HFFc6 (cell line): ENCODE measurements at regions not wholly inside any gene's neighbourhood (a gene's known extent, or its start where the extent isn't known, plus 50 kb on each side); places are given as distances from the start of the nearest gene placed in this dataset.

Experiments
- DNase-seq: peaks from one replicate; pipeline ENCODE4 v3.0.0-alpha.2; 2018
- H3K27ac Mint-ChIP-seq: 2 replicates; pipeline ENCODE4 v1.8.0; 2020; ENCODE audit warnings: mild to moderate bottlenecking, mixed read lengths
- H3K27me3 Mint-ChIP-seq: 2 replicates; pipeline ENCODE4 v1.8.0; 2021; ENCODE audit warnings: mild to moderate bottlenecking, moderate library complexity, mixed read lengths; ENCODE audit not compliant: insufficient read depth
- H3K36me3 Mint-ChIP-seq: 2 replicates; pipeline ENCODE4 v1.8.0; 2021; ENCODE audit warnings: low read depth, mixed read lengths
- H3K4me1 Mint-ChIP-seq: 2 replicates; pipeline ENCODE4 v1.8.0; 2020; ENCODE audit warnings: low read depth, mixed read lengths
- H3K4me3 Mint-ChIP-seq: 2 replicates; pipeline ENCODE4 v1.8.0; 2020; ENCODE audit warnings: mild to moderate bottlenecking, moderate library complexity, mixed read lengths
- H3K9me3 Mint-ChIP-seq: 2 replicates; pipeline ENCODE4 v1.8.0; 2020; ENCODE audit warnings: mild to moderate bottlenecking, mixed read lengths
- TF ChIP-seq, protein P1 (sequence below): fragments of 200-600 bp; sonication (generic); IDR thresholded peaks from 2 replicates; pipeline ENCODE4 v1.5.0; 2021; ENCODE audit warnings: antibody characterized with exemption, mild to moderate bottlenecking

DNA sequence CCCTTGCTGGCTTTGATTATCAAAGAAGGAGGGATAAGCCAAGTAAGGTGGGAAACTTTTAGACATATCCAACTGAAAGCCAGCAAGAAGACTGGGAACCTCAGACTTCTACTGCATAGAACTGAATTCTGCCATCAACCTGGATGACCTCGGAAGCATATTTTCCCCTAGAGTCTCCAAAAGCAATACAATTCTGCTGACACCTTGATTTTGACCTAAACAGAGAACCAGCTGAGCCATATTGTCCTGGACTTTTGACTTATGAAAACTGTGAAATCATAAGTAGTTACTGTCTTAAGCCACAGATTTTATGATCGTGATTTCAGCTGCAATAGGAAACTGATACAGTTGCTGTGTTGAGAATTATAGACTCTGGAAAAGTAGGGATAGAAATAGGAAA is 227.6 kb downstream of the PCDH20 start:
- Mint-ChIP-seq H3K4me1 (no peaks in the 10 kb centered on the region), H3K4me3 (no peak overlapping the region), H3K27ac (no peak overlapping the region), H3K27me3 (no peaks in the 10 kb centered on the region), H3K36me3 (no peaks in the 10 kb centered on the region), H3K9me3 (peaks cover 22% of the 10 kb centered on the region)
- DNase-seq, result no peak
- TF ChIP-seq, protein P1, sequence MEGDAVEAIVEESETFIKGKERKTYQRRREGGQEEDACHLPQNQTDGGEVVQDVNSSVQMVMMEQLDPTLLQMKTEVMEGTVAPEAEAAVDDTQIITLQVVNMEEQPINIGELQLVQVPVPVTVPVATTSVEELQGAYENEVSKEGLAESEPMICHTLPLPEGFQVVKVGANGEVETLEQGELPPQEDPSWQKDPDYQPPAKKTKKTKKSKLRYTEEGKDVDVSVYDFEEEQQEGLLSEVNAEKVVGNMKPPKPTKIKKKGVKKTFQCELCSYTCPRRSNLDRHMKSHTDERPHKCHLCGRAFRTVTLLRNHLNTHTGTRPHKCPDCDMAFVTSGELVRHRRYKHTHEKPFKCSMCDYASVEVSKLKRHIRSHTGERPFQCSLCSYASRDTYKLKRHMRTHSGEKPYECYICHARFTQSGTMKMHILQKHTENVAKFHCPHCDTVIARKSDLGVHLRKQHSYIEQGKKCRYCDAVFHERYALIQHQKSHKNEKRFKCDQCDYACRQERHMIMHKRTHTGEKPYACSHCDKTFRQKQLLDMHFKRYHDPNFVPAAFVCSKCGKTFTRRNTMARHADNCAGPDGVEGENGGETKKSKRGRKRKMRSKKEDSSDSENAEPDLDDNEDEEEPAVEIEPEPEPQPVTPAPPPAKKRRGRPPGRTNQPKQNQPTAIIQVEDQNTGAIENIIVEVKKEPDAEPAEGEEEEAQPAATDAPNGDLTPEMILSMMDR, result no peak

DNA sequence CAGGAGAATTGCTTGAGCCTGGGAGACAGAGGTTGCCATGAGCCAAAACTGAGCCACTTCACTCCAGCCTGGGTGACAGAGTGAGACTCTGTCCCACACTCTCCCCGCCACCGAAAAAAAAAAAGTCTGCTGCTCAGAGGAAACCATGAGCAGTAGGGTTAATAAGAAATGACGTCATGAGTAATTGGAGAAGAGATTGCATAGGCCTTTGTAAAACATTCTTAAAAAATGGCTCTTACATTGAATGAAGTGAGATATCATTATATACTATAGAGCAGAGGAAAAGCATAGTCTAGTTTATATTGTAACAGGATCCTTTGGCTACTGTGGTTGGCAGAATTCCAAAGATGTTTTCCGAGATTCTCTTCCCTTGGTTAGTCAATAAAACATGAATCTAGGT is 228.2 kb downstream of the PCDH20 start:
- H3K9me3 Mint-ChIP-seq, result peaks cover 22% of the 10 kb centered on the region
- no peak overlapping the region for H3K4me3 Mint-ChIP-seq
- DNase-seq, result no peak
- no peaks in the 10 kb centered on the region for H3K36me3 Mint-ChIP-seq
- TF ChIP-seq, protein P1, result no peak
- no peaks in the 10 kb centered on the region for H3K4me1 Mint-ChIP-seq
- H3K27me3 Mint-ChIP-seq, result no peaks in the 10 kb centered on the region
- H3K27ac Mint-ChIP-seq, result no peak overlapping the region

DNA sequence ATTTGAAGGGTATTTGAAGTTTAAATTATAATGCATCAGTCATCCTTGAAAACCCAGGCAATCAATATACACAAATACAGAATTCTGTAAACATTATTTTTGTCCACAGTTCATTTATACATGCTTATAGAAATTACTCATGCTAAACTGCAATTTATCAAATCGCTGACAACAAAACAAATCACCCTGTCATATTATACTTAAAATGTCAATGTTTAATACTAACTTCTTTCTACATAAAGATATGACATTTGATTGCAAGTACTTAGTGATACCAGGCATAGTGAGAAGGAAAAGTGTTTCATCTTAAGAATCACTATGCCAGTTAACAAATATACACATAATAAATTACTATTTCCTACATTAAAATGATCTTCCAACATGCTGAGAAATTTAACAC is 232.0 kb downstream of the PCDH20 start:
- Mint-ChIP-seq H3K27me3 (no peaks in the 10 kb centered on the region), H3K36me3 (no peaks in the 10 kb centered on the region), H3K4me1 (no peaks in the 10 kb centered on the region), H3K4me3 (no peak overlapping the region), H3K27ac (no peak overlapping the region), H3K9me3 (peaks cover 18% of the 10 kb centered on the region)
- TF ChIP-seq, protein P1, result no peak
- no peak for DNase-seq

DNA sequence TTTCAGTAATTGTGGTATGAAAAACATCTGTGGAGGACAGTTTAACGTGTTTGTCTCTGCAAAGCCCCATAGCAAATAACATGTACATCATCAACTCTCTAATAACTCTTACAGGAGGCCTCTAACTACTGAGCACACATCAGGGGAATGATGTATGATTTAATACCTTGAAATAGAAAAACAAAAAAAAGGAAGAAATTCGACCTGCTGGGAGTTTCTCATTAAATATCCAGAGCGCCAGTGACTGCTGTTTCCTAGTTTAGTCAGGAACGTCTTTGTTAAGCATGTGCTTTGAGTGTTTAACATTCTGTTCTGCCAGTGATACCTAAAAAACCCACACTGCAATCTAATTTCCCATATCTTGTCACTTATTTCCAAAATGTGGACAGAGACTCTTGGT is 235.4 kb downstream of the PCDH20 start:
- Mint-ChIP-seq H3K4me3 (no peak overlapping the region), H3K36me3 (no peaks in the 10 kb centered on the region), H3K27ac (no peak overlapping the region), H3K27me3 (no peaks in the 10 kb centered on the region), H3K9me3 (peaks cover 10% of the 10 kb centered on the region), H3K4me1 (no peaks in the 10 kb centered on the region)
- TF ChIP-seq, protein P1, result no peak
- no peak for DNase-seq

DNA sequence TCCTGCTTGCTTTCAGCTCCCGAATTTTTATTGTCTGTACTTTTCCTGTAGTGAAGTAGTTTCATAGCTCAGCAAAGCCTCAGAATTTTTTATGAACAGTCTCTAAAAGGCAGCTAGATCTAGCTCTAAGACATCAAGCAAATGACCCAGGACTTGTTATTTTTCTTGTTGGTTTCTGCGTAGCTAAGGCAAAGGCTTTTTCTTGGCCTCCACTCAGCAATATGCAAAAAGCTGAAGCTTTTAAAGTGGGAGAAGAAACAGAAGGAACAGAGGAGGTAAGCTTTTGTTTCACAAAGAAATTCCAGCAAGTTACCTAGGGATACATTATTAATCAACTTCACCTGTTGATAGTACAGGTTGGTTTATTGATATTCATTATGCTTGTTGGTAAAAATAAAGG is 235.9 kb downstream of the PCDH20 start:
- H3K27ac Mint-ChIP-seq, result no peak overlapping the region

More for the DNA sequence above, 235.9 kb downstream of the PCDH20 start:
- TF ChIP-seq, protein P1, result no peak
- no peak for DNase-seq
- H3K9me3 Mint-ChIP-seq, result peaks cover 9% of the 10 kb centered on the region
- no peaks in the 10 kb centered on the region for H3K36me3 Mint-ChIP-seq
- H3K4me3 Mint-ChIP-seq, result no peak overlapping the region
- no peaks in the 10 kb centered on the region for H3K27me3 Mint-ChIP-seq
- H3K4me1 Mint-ChIP-seq, result no peaks in the 10 kb centered on the region
